ENCODE measurements at regions not wholly inside any gene's neighbourhood (a gene's known extent, or its start where the extent isn't known, plus 50 kb on each side); places are given as distances from the start of the nearest gene placed in this dataset.

DNA sequence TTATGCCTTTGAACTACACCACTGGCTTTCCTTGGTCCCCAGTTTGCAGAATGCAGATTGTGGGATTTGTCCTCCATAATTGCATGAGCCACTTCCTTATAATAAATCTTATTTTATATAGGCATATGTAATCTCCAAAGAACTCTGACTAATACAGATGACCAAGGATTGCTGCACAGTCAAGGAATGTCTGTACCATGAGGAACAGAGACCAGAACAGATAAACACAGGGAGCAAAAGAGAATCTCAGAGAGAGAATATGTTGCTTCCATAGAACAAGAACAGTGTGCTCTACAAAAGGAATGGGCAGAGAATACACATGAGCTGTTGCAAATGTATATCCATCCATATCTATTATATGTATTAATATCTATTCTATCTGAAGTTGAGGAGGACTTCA is 111.1 kb downstream of the ADRA2C start:
- Histone ChIP-seq H3K4me3 (ENCODE audit: low read length) (no peak overlapping the region), H3K27me3 (ENCODE audit: low read depth, low read length) (peaks cover 21% of the 10 kb centered on the region), H3K36me3 (replicated peaks; ENCODE audit: low read depth, low read length) (no peaks in the 10 kb centered on the region), H3K4me1 (ENCODE audit: low read length) (no peaks in the 10 kb centered on the region), H2AFZ (ENCODE audit: low read depth, low read length) (no peak overlapping the region), H3K9ac (ENCODE audit: low read length) (no peak overlapping the region), H3K79me2 (ENCODE audit: low read length) (no peaks in the 10 kb centered on the region), H4K20me1 (ENCODE audit: insufficient read depth, low read length) (no peaks in the 10 kb centered on the region), H3K9me3 (ENCODE audit: insufficient read depth, low read length) (no peaks in the 10 kb centered on the region), H3K4me2 (ENCODE audit: low read length) (no peak overlapping the region), H3K27ac (ENCODE audit: low read length) (no peak overlapping the region)
- TF ChIP-seq EZH2phosphoT487 (IDR thresholded peaks at IDR 0.05; ENCODE audit: low read depth), result no peak
- TF ChIP-seq, protein P1, sequence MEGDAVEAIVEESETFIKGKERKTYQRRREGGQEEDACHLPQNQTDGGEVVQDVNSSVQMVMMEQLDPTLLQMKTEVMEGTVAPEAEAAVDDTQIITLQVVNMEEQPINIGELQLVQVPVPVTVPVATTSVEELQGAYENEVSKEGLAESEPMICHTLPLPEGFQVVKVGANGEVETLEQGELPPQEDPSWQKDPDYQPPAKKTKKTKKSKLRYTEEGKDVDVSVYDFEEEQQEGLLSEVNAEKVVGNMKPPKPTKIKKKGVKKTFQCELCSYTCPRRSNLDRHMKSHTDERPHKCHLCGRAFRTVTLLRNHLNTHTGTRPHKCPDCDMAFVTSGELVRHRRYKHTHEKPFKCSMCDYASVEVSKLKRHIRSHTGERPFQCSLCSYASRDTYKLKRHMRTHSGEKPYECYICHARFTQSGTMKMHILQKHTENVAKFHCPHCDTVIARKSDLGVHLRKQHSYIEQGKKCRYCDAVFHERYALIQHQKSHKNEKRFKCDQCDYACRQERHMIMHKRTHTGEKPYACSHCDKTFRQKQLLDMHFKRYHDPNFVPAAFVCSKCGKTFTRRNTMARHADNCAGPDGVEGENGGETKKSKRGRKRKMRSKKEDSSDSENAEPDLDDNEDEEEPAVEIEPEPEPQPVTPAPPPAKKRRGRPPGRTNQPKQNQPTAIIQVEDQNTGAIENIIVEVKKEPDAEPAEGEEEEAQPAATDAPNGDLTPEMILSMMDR (IDR thresholded peaks at IDR 0.05; ENCODE audit: low read depth, low read length), result no peak

GRCh38 chr4:3877868-3878267 is 111.7 kb downstream of the ADRA2C start:
- H3K4me3 ChIP-seq (ENCODE audit: low read length), result no peak overlapping the region
- no peak overlapping the region for H2AFZ ChIP-seq (ENCODE audit: low read depth, low read length)
- no peak overlapping the region for H3K27ac ChIP-seq (ENCODE audit: low read length)
- no peaks in the 10 kb centered on the region for H3K36me3 ChIP-seq (replicated peaks; ENCODE audit: low read depth, low read length)
- no peak for TF ChIP-seq EZH2phosphoT487 (IDR thresholded peaks at IDR 0.05; ENCODE audit: low read depth)
- TF ChIP-seq, protein P1 (IDR thresholded peaks at IDR 0.05; ENCODE audit: low read depth, low read length), result no peak
- H4K20me1 ChIP-seq (ENCODE audit: insufficient read depth, low read length), result no peaks in the 10 kb centered on the region
- H3K4me1 ChIP-seq (ENCODE audit: low read length), result no peaks in the 10 kb centered on the region
- H3K27me3 ChIP-seq (ENCODE audit: low read depth, low read length), result peaks cover 21% of the 10 kb centered on the region
- H3K9ac ChIP-seq (ENCODE audit: low read length), result no peak overlapping the region
- H3K9me3 ChIP-seq (ENCODE audit: insufficient read depth, low read length), result no peaks in the 10 kb centered on the region
- H3K79me2 ChIP-seq (ENCODE audit: low read length), result no peaks in the 10 kb centered on the region
- no peak overlapping the region for H3K4me2 ChIP-seq (ENCODE audit: low read length)

- H3K4me1 ChIP-seq (ENCODE audit: low read length), result no peaks in the 10 kb centered on the region
- peaks cover 21% of the 10 kb centered on the region for H3K27me3 ChIP-seq (ENCODE audit: low read depth, low read length)
- no peak overlapping the region for H2AFZ ChIP-seq (ENCODE audit: low read depth, low read length)
- H3K36me3 ChIP-seq (replicated peaks; ENCODE audit: low read depth, low read length), result no peaks in the 10 kb centered on the region
- H4K20me1 ChIP-seq (ENCODE audit: insufficient read depth, low read length), result no peaks in the 10 kb centered on the region
- no peaks in the 10 kb centered on the region for H3K79me2 ChIP-seq (ENCODE audit: low read length)
- H3K4me2 ChIP-seq (ENCODE audit: low read length), result no peak overlapping the region
- no peak overlapping the region for H3K4me3 ChIP-seq (ENCODE audit: low read length)
- H3K27ac ChIP-seq (ENCODE audit: low read length), result no peak overlapping the region
- TF ChIP-seq, protein P1 (IDR thresholded peaks at IDR 0.05; ENCODE audit: low read depth, low read length), result no peak
- no peak for TF ChIP-seq EZH2phosphoT487 (IDR thresholded peaks at IDR 0.05; ENCODE audit: low read depth)
- no peaks in the 10 kb centered on the region for H3K9me3 ChIP-seq (ENCODE audit: insufficient read depth, low read length)
- H3K9ac ChIP-seq (ENCODE audit: low read length), result no peak overlapping the region
Observed at GRCh38 chr4:3878678-3879077, 112.5 kb downstream of the ADRA2C start.

- H3K9me3 ChIP-seq (ENCODE audit: insufficient read depth, low read length), result no peaks in the 10 kb centered on the region
- H3K4me2 ChIP-seq (ENCODE audit: low read length), result peak overlapping the region; percentile 34; the same call in 1 of the 2 replicates
- H3K9ac ChIP-seq (ENCODE audit: low read length), result no peak overlapping the region
- no peak for TF ChIP-seq EZH2phosphoT487 (IDR thresholded peaks at IDR 0.05; ENCODE audit: low read depth)
- TF ChIP-seq, protein P1 (IDR thresholded peaks at IDR 0.05; ENCODE audit: low read depth, low read length), result no peak
- H3K36me3 ChIP-seq (replicated peaks; ENCODE audit: low read depth, low read length), result no peaks in the 10 kb centered on the region
- no peaks in the 10 kb centered on the region for H3K79me2 ChIP-seq (ENCODE audit: low read length)
- H3K4me1 ChIP-seq (ENCODE audit: low read length), result no peaks in the 10 kb centered on the region
- H3K4me3 ChIP-seq (ENCODE audit: low read length), result 0 out of 2 replicates have a peak overlapping the region, but pooled peaks have one; percentile 31
- no peaks in the 10 kb centered on the region for H4K20me1 ChIP-seq (ENCODE audit: insufficient read depth, low read length)
- no peak overlapping the region for H3K27ac ChIP-seq (ENCODE audit: low read length)
- H3K27me3 ChIP-seq (ENCODE audit: low read depth, low read length), result peaks cover 21% of the 10 kb centered on the region
- no peak overlapping the region for H2AFZ ChIP-seq (ENCODE audit: low read depth, low read length)
Observed at GRCh38 chr4:3879681-3880614, 113.8 kb downstream of the ADRA2C start.

Measured in OCI-LY3 (cell line).